ENCODE measurements at regions not wholly inside any gene's neighbourhood (a gene's known extent, or its start where the extent isn't known, plus 50 kb on each side); places are given as distances from the start of the nearest gene placed in this dataset.

- no peak for TF ChIP-seq CTCF (IDR thresholded peaks at IDR 0.05)
- no peak for TF ChIP-seq EZH2 (IDR thresholded peaks at IDR 0.05)
These were observed 356.5 kb downstream of the CDH26 start for GRCh38 chr20:60314727-60315126.
